ENCODE measurements at regions not wholly inside any gene's neighbourhood (a gene's known extent, or its start where the extent isn't known, plus 50 kb on each side); places are given as distances from the start of the nearest gene placed in this dataset.
A peak's percentile ranks its signal among the peaks of the same experiment; 100 is the strongest.

DNA sequence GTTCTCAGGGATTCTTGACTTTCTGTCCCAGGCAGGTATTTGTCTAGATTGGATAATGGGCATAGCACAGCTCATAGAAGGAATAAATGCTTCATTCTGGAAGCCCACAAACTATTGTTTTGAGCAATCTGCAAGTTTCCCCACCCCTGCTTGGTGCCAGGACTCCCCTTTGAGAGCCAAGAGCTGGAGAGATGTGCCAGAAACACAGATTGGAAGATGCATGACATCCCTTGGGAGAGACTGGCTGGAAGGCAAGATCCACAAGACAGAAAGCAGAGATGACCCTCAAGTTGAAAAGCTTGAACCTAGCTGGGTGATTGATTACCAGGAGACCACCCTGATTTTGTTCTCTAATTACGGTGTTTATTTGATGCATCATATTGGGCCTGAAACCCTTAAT, 89.2 kb upstream of the E2F8 start:
- Histone ChIP-seq H3K9me3 (no peaks in the 10 kb centered on the region), H3K36me3 (no peaks in the 10 kb centered on the region), H3K27me3 (peaks cover 0 to 12% (median 0%) of the 10 kb centered on the region in 9 donors), H3K4me3 (no peak overlapping the region), H3K27ac (no peak overlapping the region), H3K4me1 (no peaks in the 10 kb centered on the region)
- WGBS, 4 donors = 90 to 100% (median 95%) methylated on average over 1 of the region's 1 CpG
- no peak for ATAC-seq
- TF ChIP-seq POLR2A (IDR thresholded peaks at IDR 0.05) = no peak
- TF ChIP-seq, protein P1, sequence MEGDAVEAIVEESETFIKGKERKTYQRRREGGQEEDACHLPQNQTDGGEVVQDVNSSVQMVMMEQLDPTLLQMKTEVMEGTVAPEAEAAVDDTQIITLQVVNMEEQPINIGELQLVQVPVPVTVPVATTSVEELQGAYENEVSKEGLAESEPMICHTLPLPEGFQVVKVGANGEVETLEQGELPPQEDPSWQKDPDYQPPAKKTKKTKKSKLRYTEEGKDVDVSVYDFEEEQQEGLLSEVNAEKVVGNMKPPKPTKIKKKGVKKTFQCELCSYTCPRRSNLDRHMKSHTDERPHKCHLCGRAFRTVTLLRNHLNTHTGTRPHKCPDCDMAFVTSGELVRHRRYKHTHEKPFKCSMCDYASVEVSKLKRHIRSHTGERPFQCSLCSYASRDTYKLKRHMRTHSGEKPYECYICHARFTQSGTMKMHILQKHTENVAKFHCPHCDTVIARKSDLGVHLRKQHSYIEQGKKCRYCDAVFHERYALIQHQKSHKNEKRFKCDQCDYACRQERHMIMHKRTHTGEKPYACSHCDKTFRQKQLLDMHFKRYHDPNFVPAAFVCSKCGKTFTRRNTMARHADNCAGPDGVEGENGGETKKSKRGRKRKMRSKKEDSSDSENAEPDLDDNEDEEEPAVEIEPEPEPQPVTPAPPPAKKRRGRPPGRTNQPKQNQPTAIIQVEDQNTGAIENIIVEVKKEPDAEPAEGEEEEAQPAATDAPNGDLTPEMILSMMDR (IDR thresholded peaks at IDR 0.05) = no peak
- no peak for DNase-seq
- intact Hi-C loops (cut with DNase I) = loop anchor here in 4 of 10 donors (2.0 to 5.0 kb wide), 3 partner anchors 23 to 222 kb away; no protein-coding TSS in a partner anchor

DNA sequence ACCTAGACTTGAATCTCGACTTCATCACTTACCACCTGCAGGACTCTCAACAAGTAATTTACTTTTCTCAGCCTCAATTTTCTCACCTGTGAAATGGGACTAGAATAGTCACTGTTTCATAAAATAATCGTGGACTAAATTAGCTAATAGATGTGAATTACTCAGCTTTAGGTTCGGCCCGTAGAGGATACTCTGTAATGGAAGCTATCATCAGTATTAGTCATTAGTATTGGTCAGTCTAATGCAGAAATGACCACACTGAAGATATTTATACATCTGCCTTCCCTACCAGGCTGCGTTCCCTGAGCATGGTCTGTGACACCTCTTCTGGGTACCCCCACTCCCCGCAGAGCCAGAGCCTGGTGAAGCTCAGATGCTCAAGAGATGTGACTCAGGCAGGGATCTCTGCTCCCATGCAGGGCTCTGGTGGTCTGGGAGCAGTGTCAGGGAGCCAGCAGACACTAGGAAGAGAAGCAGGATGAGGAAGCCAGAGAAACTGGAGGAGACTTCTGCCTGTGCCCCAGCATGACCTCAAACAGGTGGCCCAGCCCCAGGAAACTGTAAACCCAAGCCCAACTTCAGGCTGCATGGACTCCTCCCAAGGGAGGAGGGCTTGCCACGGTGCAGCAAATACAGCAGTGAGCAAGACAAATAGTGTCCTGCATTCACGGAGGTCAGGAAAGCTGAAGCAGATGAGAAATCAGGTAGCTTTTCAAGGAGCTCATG, 88.0 kb upstream of the E2F8 start:
- H3K4me1 ChIP-seq = no peaks in the 10 kb centered on the region
- no peak for ATAC-seq
- H3K4me3 ChIP-seq = no peak overlapping the region
- WGBS, 4 donors = 68 to 75% (median 73%) methylated on average over 8 of the region's 8 CpGs
- intact Hi-C loops (cut with DNase I) = loop anchor here in 4 of 10 donors (5.0 kb wide), 2 partner anchors 219 to 224 kb away; no protein-coding TSS in a partner anchor
- H3K36me3 ChIP-seq = no peaks in the 10 kb centered on the region
- TF ChIP-seq, protein P1 (IDR thresholded peaks at IDR 0.05) = no peak
- no peak for TF ChIP-seq POLR2A (IDR thresholded peaks at IDR 0.05)
- no peak for DNase-seq
- H3K9me3 ChIP-seq = no peaks in the 10 kb centered on the region
- H3K27ac ChIP-seq = no peak overlapping the region
- H3K27me3 ChIP-seq = peaks cover 0 to 3% (median 0%) of the 10 kb centered on the region in 9 donors

DNA sequence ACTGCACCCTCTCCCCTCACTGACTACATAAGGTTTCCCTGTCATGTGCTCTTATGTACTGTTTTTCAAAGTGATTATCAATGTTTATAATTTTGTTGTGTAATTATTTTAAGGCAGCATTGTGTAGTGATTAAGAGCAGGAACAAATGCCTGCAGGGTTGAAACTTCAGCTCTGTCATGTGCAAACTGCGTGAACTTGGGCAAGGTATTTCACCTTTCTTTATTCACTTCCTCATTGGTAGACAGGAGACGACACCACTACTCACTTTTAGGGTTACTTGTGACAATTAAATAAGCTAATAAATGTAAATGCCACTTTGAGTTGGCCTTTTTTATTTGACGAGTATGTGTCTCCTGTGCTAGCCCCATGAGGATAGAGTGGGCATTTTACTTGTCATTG, 86.5 kb upstream of the E2F8 start:
- H3K4me3 ChIP-seq = no peak overlapping the region
- TF ChIP-seq POLR2A (IDR thresholded peaks at IDR 0.05) = no peak
- TF ChIP-seq, protein P1 (IDR thresholded peaks at IDR 0.05) = no peak
- WGBS, 4 donors = 85 to 94% (median 92%) methylated on average over 3 of the region's 3 CpGs
- DNase-seq = no peak
- no peak for ATAC-seq
- H3K4me1 ChIP-seq = no peaks in the 10 kb centered on the region
- H3K36me3 ChIP-seq = no peaks in the 10 kb centered on the region
- intact Hi-C loops (cut with DNase I) = loop anchor here in 4 of 10 donors (5.0 kb wide), 2 partner anchors 220 to 225 kb away; no protein-coding TSS in a partner anchor
- H3K9me3 ChIP-seq = no peaks in the 10 kb centered on the region
- no peak overlapping the region for H3K27ac ChIP-seq
- peaks cover 0 to 5% (median 0%) of the 10 kb centered on the region in 9 donors for H3K27me3 ChIP-seq

DNA sequence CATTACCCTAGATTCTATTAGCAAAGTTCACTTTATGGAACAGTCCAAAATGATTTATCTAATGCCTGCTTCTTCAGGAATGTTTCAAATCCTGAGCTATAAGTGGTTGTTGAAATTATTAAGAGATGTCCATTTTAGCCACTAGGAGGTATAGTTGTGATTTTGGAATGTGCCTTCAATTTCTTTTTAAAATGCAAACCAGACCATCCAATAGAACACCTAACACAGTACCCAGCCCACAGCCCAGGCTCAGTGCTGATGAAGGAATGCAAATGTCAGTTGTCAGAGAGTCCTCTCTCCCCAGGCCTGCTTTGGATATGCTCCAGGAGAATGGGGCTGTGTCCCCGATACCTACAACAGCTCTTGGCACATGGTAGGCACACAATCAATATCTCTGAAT, 85.8 kb upstream of the E2F8 start:
- no peak for DNase-seq
- Histone ChIP-seq H3K36me3 (no peaks in the 10 kb centered on the region), H3K27ac (no peak overlapping the region), H3K4me1 (peaks cover 0 to under 1% (median 0%) of the 10 kb centered on the region in 12 donors), H3K9me3 (no peaks in the 10 kb centered on the region), H3K4me3 (no peak overlapping the region), H3K27me3 (peaks cover 0 to 5% (median 0%) of the 10 kb centered on the region in 9 donors)
- ATAC-seq = no peak
- TF ChIP-seq POLR2A (IDR thresholded peaks at IDR 0.05) = no peak
- TF ChIP-seq, protein P1 (IDR thresholded peaks at IDR 0.05) = peak in 7 of 12 donors; percentile 9 to 47 (median 25)
- 70 to 82% (median 74%) methylated on average over 1 of the region's 1 CpG for WGBS, 4 donors
- intact Hi-C loops (cut with DNase I) = loop anchor here in 4 of 10 donors (5.0 kb wide), 2 partner anchors 221 to 226 kb away; no protein-coding TSS in a partner anchor
